IPS-18a (cell line): ENCODE measurements at regions not wholly inside any gene's neighbourhood (a gene's known extent, or its start where the extent isn't known, plus 50 kb on each side); places are given as distances from the start of the nearest gene placed in this dataset.

Source experiments
- H3K27ac ChIP-seq: one replicate; pipeline ENCODE4 v1.5.1; 2013; ENCODE audit warnings: low read length
- H3K27me3 ChIP-seq: one replicate; pipeline ENCODE4 v1.6.1; 2013; ENCODE audit warnings: mild to moderate bottlenecking, low read length; ENCODE audit not compliant: control insufficient read depth, insufficient read depth
- H3K36me3 ChIP-seq: one replicate; pipeline ENCODE4 v1.6.1; 2013; ENCODE audit warnings: low read depth, low read length; ENCODE audit not compliant: control insufficient read depth
- H3K4me1 ChIP-seq: one replicate; pipeline ENCODE4 v1.6.1; 2013; ENCODE audit warnings: low read depth, low read length; ENCODE audit not compliant: control insufficient read depth
- H3K4me3 ChIP-seq: one replicate; pipeline ENCODE4 v1.5.1; 2013; ENCODE audit warnings: low read length
- H3K9ac ChIP-seq: one replicate; pipeline ENCODE4 v1.6.1; 2013; ENCODE audit warnings: mild to moderate bottlenecking, low read length, moderate library complexity
- H3K9me3 ChIP-seq: one replicate; pipeline ENCODE4 v1.6.1; 2013; ENCODE audit warnings: low read depth, low read length; ENCODE audit not compliant: control insufficient read depth

GRCh38 chr2:39525636-39526412 lies 88.7 kb upstream of the MAP4K3 start:
- H3K9me3 ChIP-seq, result peaks cover 7% of the 10 kb centered on the region
- H3K9ac ChIP-seq, result no peak overlapping the region
- no peaks in the 10 kb centered on the region for H3K4me1 ChIP-seq
- no peak overlapping the region for H3K27ac ChIP-seq
- H3K27me3 ChIP-seq, result no peaks in the 10 kb centered on the region
- H3K36me3 ChIP-seq, result no peaks in the 10 kb centered on the region
- H3K4me3 ChIP-seq, result no peak overlapping the region

- peaks cover under 1% of the 10 kb centered on the region for H3K4me1 ChIP-seq
- no peaks in the 10 kb centered on the region for H3K9me3 ChIP-seq
- no peak overlapping the region for H3K9ac ChIP-seq
- no peaks in the 10 kb centered on the region for H3K36me3 ChIP-seq
- H3K27ac ChIP-seq, result no peak overlapping the region
- H3K4me3 ChIP-seq, result no peak overlapping the region
- H3K27me3 ChIP-seq, result no peaks in the 10 kb centered on the region
These were observed 91.6 kb upstream of the MAP4K3 start for GRCh38 chr2:39528701-39529100.

- H3K36me3 ChIP-seq, result no peaks in the 10 kb centered on the region
- H3K4me3 ChIP-seq, result no peak overlapping the region
- no peaks in the 10 kb centered on the region for H3K27me3 ChIP-seq
- H3K27ac ChIP-seq, result no peak overlapping the region
- no peak overlapping the region for H3K9ac ChIP-seq
- H3K4me1 ChIP-seq, result peaks cover 8% of the 10 kb centered on the region
- no peaks in the 10 kb centered on the region for H3K9me3 ChIP-seq
These were observed 92.8 kb upstream of the MAP4K3 start for GRCh38 chr2:39529836-39530235.

- Histone ChIP-seq H3K9ac (no peak overlapping the region), H3K36me3 (no peaks in the 10 kb centered on the region), H3K27me3 (no peaks in the 10 kb centered on the region), H3K4me1 (peaks cover 8% of the 10 kb centered on the region), H3K9me3 (no peaks in the 10 kb centered on the region), H3K4me3 (no peak overlapping the region), H3K27ac (no peak overlapping the region)
These were observed 93.4 kb upstream of the MAP4K3 start for GRCh38 chr2:39530411-39530866.

- H3K27me3 ChIP-seq, result no peaks in the 10 kb centered on the region
- peaks cover 8% of the 10 kb centered on the region for H3K4me1 ChIP-seq
- H3K9ac ChIP-seq, result no peak overlapping the region
- no peak overlapping the region for H3K27ac ChIP-seq
- H3K36me3 ChIP-seq, result no peaks in the 10 kb centered on the region
- no peak overlapping the region for H3K4me3 ChIP-seq
- no peaks in the 10 kb centered on the region for H3K9me3 ChIP-seq
These were observed 94.2 kb upstream of the MAP4K3 start for GRCh38 chr2:39531220-39531777.

GRCh38 chr2:39532933-39533332 lies 95.8 kb upstream of the MAP4K3 start:
- Histone ChIP-seq H3K27ac (no peak overlapping the region), H3K4me3 (no peak overlapping the region), H3K9ac (no peak overlapping the region), H3K9me3 (no peaks in the 10 kb centered on the region), H3K27me3 (no peaks in the 10 kb centered on the region), H3K36me3 (no peaks in the 10 kb centered on the region), H3K4me1 (peaks cover 8% of the 10 kb centered on the region)

- H3K4me1 ChIP-seq, result peaks cover 8% of the 10 kb centered on the region
- no peaks in the 10 kb centered on the region for H3K9me3 ChIP-seq
- H3K27me3 ChIP-seq, result no peaks in the 10 kb centered on the region
- H3K9ac ChIP-seq, result no peak overlapping the region
- no peak overlapping the region for H3K27ac ChIP-seq
- no peak overlapping the region for H3K4me3 ChIP-seq
- H3K36me3 ChIP-seq, result no peaks in the 10 kb centered on the region
These were observed 97.1 kb upstream of the MAP4K3 start for GRCh38 chr2:39534095-39534711.

GRCh38 chr2:39535636-39536185 lies 98.6 kb upstream of the MAP4K3 start:
- Histone ChIP-seq H3K4me3 (no peak overlapping the region), H3K9me3 (no peaks in the 10 kb centered on the region)

GRCh38 chr2:39537150-39537549 lies 100.1 kb upstream of the MAP4K3 start:
- H3K27me3 ChIP-seq, result no peaks in the 10 kb centered on the region
- H3K4me1 ChIP-seq, result peaks cover 8% of the 10 kb centered on the region
- H3K27ac ChIP-seq, result no peak overlapping the region
- H3K36me3 ChIP-seq, result no peaks in the 10 kb centered on the region
- H3K9ac ChIP-seq, result no peak overlapping the region
- H3K4me3 ChIP-seq, result no peak overlapping the region
- H3K9me3 ChIP-seq, result no peaks in the 10 kb centered on the region

More at GRCh38 chr2:39535636-39536185, 98.6 kb upstream of the MAP4K3 start:
- Histone ChIP-seq H3K27me3 (no peaks in the 10 kb centered on the region), H3K36me3 (no peaks in the 10 kb centered on the region), H3K9ac (no peak overlapping the region), H3K27ac (no peak overlapping the region), H3K4me1 (peaks cover 8% of the 10 kb centered on the region)

GRCh38 chr2:39538718-39539117 lies 101.6 kb upstream of the MAP4K3 start:
- H3K9ac ChIP-seq, result no peak overlapping the region

GRCh38 chr2:39540414-39540813 lies 103.3 kb upstream of the MAP4K3 start:
- Histone ChIP-seq H3K9me3 (no peaks in the 10 kb centered on the region), H3K4me1 (no peaks in the 10 kb centered on the region), H3K27ac (no peak overlapping the region), H3K4me3 (no peak overlapping the region), H3K27me3 (no peaks in the 10 kb centered on the region), H3K36me3 (no peaks in the 10 kb centered on the region), H3K9ac (no peak overlapping the region)

More at GRCh38 chr2:39538718-39539117, 101.6 kb upstream of the MAP4K3 start:
- Histone ChIP-seq H3K4me1 (peaks cover 7% of the 10 kb centered on the region), H3K27me3 (no peaks in the 10 kb centered on the region), H3K9me3 (no peaks in the 10 kb centered on the region), H3K27ac (no peak overlapping the region), H3K4me3 (no peak overlapping the region), H3K36me3 (no peaks in the 10 kb centered on the region)
